ENCODE measurements at regions not wholly inside any gene's neighbourhood (a gene's known extent, or its start where the extent isn't known, plus 50 kb on each side); places are given as distances from the start of the nearest gene placed in this dataset.

GRCh38 chr6:165008971-165009370, 300.4 kb downstream of the C6orf118 start:
- no peak for TF ChIP-seq CTCF (IDR thresholded peaks at IDR 0.05; ENCODE audit: low read depth, low read length)
- Histone ChIP-seq H3K27me3 (no peaks in the 10 kb centered on the region), H3K9me3 (no peaks in the 10 kb centered on the region), H3K4me1 (no peaks in the 10 kb centered on the region), H3K4me3 (ENCODE audit: low read depth, low read length) (no peak overlapping the region), H3K36me3 (no peaks in the 10 kb centered on the region)
- DNase-seq, result no peak

- no peaks in the 10 kb centered on the region for H3K36me3 ChIP-seq
- H3K9me3 ChIP-seq, result no peaks in the 10 kb centered on the region
- no peak for DNase-seq
- no peak overlapping the region for H3K4me3 ChIP-seq (ENCODE audit: low read depth, low read length)
- no peaks in the 10 kb centered on the region for H3K27me3 ChIP-seq
- no peaks in the 10 kb centered on the region for H3K4me1 ChIP-seq
- TF ChIP-seq CTCF (IDR thresholded peaks at IDR 0.05; ENCODE audit: low read depth, low read length), result no peak
These were observed 306.5 kb downstream of the C6orf118 start for GRCh38 chr6:165002866-165003265.

DNA sequence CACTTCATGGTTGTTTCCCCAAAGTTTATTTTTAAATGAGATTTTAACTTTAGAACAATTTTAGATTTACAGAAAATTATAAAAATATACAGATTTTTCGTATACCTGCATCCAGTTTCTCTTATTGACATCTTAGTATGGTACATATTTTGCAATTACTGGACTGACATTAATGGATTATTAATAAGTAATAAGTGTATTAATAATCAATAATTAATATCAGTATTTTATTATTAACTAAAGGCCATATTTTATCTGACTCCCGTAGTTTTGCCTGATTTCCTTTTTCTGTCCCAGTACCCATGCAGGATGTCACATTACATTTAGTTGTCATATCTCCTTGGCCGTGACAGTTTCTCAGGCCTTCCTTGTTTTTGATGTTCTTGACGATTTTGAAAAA, 307.0 kb downstream of the C6orf118 start:
- TF ChIP-seq CTCF (IDR thresholded peaks at IDR 0.05; ENCODE audit: low read depth, low read length), result no peak
- Histone ChIP-seq H3K9me3 (no peaks in the 10 kb centered on the region), H3K4me1 (no peaks in the 10 kb centered on the region), H3K36me3 (no peaks in the 10 kb centered on the region), H3K27me3 (no peaks in the 10 kb centered on the region), H3K4me3 (ENCODE audit: low read depth, low read length) (no peak overlapping the region)
- DNase-seq, result no peak

DNA sequence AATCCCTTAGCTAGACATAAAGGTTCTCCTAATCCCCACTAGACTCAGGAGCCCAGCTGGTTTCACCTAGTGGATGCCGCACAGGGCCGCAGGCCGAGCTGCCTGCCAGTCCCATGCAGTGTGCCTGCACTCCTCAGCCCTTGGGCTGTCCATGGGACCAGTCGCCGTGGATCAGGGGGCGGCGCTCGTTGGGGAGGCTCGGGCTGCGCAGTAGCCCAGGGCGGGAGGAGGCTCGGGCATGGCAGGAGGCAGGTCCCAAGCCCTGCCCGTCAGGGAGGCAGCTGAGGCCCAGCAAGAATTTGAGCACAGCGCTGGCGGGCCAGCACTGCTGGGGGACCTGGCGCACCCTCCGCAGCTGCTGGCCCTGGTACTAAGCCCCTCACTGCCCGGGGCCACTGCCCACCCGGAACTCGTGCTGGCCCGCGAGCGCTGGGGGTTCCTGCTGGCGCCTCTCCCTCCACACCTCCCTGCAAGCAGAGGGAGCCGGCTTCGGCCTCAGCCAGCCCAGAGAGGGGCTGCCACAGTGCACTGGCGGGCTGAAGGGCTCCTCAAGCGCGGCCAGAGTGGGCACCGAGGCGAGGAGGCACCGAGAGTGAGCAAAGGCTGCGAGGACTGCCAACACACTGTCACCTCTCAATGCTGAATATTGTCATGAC, 307.8 kb downstream of the C6orf118 start:
- Histone ChIP-seq H3K36me3 (no peaks in the 10 kb centered on the region), H3K27me3 (no peaks in the 10 kb centered on the region), H3K4me1 (no peaks in the 10 kb centered on the region), H3K4me3 (ENCODE audit: low read depth, low read length) (no peak overlapping the region), H3K9me3 (no peaks in the 10 kb centered on the region)
- no peak for TF ChIP-seq CTCF (IDR thresholded peaks at IDR 0.05; ENCODE audit: low read depth, low read length)
- no peak for DNase-seq

DNA sequence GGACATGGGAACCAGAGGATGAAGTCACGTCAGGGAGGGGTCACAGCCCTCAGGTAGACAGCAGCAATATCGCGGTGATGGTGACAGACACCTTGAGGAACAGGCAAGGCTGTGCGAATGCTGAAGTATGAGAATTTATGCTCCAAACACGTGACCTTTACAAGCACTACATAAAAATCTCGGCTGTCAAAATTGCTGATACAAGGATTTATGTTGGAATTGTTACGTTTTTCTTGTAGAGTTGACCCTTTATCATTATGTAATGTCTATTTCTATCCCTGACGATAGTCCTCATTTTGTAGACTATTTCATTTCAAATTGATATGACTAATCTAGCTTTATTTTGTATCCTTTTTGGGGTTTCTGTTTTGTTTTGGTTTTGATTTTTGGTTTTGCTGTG, 311.1 kb downstream of the C6orf118 start:
- Histone ChIP-seq H3K9me3 (no peaks in the 10 kb centered on the region), H3K4me3 (ENCODE audit: low read depth, low read length) (no peak overlapping the region), H3K27me3 (no peaks in the 10 kb centered on the region), H3K4me1 (no peaks in the 10 kb centered on the region), H3K36me3 (no peaks in the 10 kb centered on the region)
- DNase-seq, result no peak
- TF ChIP-seq CTCF (IDR thresholded peaks at IDR 0.05; ENCODE audit: low read depth, low read length), result no peak

- H3K9me3 ChIP-seq, result no peaks in the 10 kb centered on the region
- H3K4me1 ChIP-seq, result no peaks in the 10 kb centered on the region
- H3K27me3 ChIP-seq, result no peaks in the 10 kb centered on the region
- no peak for DNase-seq
- TF ChIP-seq CTCF (IDR thresholded peaks at IDR 0.05; ENCODE audit: low read depth, low read length), result no peak
- no peaks in the 10 kb centered on the region for H3K36me3 ChIP-seq
- no peak overlapping the region for H3K4me3 ChIP-seq (ENCODE audit: low read depth, low read length)
These were observed 312.6 kb downstream of the C6orf118 start for GRCh38 chr6:164996838-164997237.
